Motor neuron (in vitro differentiated cells): ENCODE measurements at regions not wholly inside any gene's neighbourhood (a gene's known extent, or its start where the extent isn't known, plus 50 kb on each side); places are given as distances from the start of the nearest gene placed in this dataset.

ENCODE experiments used
- ATAC-seq, 8 experiments: fragments of 200-7000 bp; cut with Tn5 transposase; replicated peaks in 6 of 8; 2 replicates each; pipeline ENCODE4 v1.8.0; 2021; ENCODE audit warnings: mild to moderate bottlenecking in 8 of 8, moderate library complexity in 8 of 8
- H3K27ac ChIP-seq, 2 donors: fragments of 250-450 bp; sonication (Bioruptor Pico); 2 replicates each; pipeline ENCODE4 v1.9.0; 2021; ENCODE audit warnings: antibody characterized with exemption in 2 of 2, mild to moderate bottlenecking in 2 of 2, moderate library complexity in 1 of 2
- H3K4me1 ChIP-seq, 2 donors: fragments of 250-450 bp; sonication (Bioruptor Pico); replicated peaks in 1 of 2; 2 replicates each; pipeline ENCODE4 v1.6.1; 2021; ENCODE audit warnings: antibody characterized with exemption in 2 of 2, mild to moderate bottlenecking in 2 of 2, moderate library complexity in 1 of 2
- H3K4me3 ChIP-seq, 5 donors: fragments of 250-450 bp; sonication (Bioruptor Pico); 2 replicates each; pipeline ENCODE4 v1.9.0; 2021; ENCODE audit warnings: antibody characterized with exemption in 5 of 5, mild to moderate bottlenecking in 5 of 5, moderate library complexity in 4 of 5
- WGBS, 10 experiments: fragments of 450-650 bp; shearing (Covaris generic); methylation state at CpG; one replicate each; pipeline ENCODE4 v1.0.0; 2022; 5-methylcytosine and 5-hydroxymethylcytosine counted together
- in situ Hi-C, 9 experiments: fragments of 400-800 bp; cut with MboI; loops; one replicate each; pipeline ENCODE4 v1.15.0; 2021; ENCODE audit warnings: low sequenced_read_pairs in 9 of 9, low pct_unique_long_range_greater_than_20kb in 2 of 9; ENCODE audit not compliant: unreplicated experiment in 9 of 9

DNA sequence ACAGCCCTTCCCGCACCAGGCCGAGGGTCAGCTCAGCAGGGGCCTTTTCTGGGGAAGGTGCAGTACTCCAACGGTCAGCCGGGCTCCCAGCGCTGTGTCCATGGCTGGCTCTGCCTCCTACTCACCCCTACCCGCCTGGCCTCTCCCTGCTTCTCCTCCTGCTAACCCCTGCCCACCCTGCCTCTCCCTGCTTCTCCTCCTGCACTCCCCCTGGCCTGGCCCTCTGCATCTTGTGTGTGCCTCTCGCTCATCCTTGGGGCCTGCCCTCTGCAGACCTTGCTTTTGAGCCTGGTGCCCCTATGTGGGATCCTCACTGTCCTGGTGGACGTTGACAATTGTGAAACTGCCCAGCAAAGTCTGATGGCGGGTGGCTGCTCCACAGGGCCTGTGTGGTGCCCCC lies 274.6 kb upstream of the IRX2 start:
- Histone ChIP-seq H3K27ac (no peak overlapping the region), H3K4me1 (no peaks in the 10 kb centered on the region), H3K4me3 (no peak overlapping the region)
- 20 to 93% (median 78%) methylated on average over 2 to 4 of the region's 9 CpGs; no CpG with 5 or more reads in 6 of the 10 experiments for WGBS, 10 experiments
- in situ Hi-C loops, result no loop called here
- ATAC-seq, result peak in 1 of 8 experiments; percentile 22

DNA sequence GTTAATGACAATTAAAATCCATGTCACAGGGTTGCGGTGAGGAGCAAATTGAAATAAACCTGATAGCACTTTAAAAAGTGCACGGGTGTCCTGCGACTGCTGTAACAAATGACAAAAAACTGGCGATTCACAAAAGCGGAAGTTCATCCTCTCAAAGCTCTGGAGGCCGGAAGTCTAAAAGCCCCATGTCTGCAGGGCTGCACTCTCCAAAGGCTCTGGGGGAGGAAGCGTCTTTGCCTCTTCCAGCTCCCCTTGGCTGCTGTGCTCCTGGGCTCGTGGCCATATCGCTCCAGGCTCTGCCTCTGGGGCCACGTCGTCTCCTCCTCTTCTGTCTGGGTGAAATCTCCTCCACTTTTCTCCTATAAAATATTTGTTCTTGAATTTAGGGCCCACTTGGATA lies 273.9 kb upstream of the IRX2 start:
- Histone ChIP-seq H3K27ac (no peak overlapping the region), H3K4me3 (no peak overlapping the region), H3K4me1 (no peaks in the 10 kb centered on the region)
- in situ Hi-C loops, result no loop called here
- ATAC-seq, result no peak
- 39 to 100% (median 67%) methylated on average over 1 to 8 of the region's 11 CpGs; no CpG with 5 or more reads in 5 of the 10 experiments for WGBS, 10 experiments

DNA sequence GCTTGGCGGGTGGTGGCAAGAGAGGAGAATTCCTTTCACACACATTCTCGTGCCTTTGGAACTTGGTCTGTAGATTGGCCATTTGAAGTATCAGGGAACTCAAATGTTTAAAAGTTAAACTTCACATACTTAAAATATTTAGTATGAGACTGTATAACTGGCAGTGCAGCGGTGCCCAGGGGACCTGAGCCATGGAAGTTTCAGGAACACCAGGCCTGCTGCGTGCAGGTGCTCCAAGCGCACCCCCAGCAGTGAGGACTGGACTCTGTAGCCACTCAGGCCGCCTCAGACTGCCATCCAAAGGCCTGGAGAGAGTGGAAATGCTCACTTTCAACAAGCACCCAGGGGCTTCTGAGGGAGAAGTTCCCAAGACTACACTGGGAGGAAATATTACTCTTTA lies 273.5 kb upstream of the IRX2 start:
- H3K27ac ChIP-seq, result no peak overlapping the region
- no peaks in the 10 kb centered on the region for H3K4me1 ChIP-seq
- no peak overlapping the region for H3K4me3 ChIP-seq
- in situ Hi-C loops, result no loop called here
- 34 to 96% (median 80%) methylated on average over 1 to 4 of the region's 6 CpGs; no CpG with 5 or more reads in 3 of the 10 experiments for WGBS, 10 experiments
- no peak for ATAC-seq

DNA sequence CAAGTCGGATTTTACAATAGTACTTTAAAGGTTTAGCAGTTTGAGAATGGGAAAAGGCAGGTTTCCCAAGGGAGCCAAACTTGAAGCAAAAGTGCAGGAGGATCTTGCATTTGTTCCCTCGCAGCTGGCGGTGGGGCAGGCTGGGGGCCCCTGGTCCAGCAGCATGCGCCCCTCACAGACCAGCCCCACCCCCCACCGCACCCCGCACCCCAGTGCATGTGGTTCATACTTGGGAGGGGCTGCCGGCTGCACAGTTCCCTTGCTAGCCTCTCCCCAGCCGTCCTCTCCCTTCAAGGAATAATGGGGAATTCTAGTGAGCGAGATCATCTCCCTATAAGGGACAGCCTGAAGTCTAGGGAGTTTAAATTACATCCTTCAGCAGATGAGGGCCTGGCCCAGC lies 273.1 kb upstream of the IRX2 start:
- ATAC-seq, result no peak
- Histone ChIP-seq H3K27ac (no peak overlapping the region), H3K4me1 (no peaks in the 10 kb centered on the region), H3K4me3 (no peak overlapping the region)
- WGBS, 10 experiments, result 0 to 80% (median 60%) methylated on average over 1 to 4 of the region's 9 CpGs; no CpG with 5 or more reads in 4 of the 10 experiments
- in situ Hi-C loops, result no loop called here

DNA sequence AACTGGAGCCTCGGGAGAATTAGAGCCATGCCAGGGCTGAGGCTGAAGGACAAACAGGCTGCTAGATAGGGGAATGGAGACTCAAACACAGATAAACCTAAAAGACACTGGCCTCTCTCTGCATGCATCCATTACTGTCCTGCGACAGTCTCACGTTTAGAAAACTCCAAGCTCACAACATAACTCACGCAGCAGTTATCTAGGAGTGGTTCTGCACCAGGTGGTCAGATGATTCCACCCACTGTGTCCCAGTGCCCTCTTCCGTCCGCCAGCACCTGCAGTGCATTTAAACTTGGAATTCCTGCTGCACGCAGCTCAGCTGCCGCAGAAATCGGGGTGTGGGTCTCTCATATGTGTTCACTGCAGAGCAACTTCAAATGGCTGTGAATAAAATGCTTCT lies 272.6 kb upstream of the IRX2 start:
- 0 to 95% (median 80%) methylated on average over 2 to 6 of the region's 9 CpGs; no CpG with 5 or more reads in 3 of the 10 experiments for WGBS, 10 experiments
- H3K27ac ChIP-seq, result no peak overlapping the region
- in situ Hi-C loops, result no loop called here
- no peaks in the 10 kb centered on the region for H3K4me1 ChIP-seq
- no peak for ATAC-seq
- H3K4me3 ChIP-seq, result no peak overlapping the region

DNA sequence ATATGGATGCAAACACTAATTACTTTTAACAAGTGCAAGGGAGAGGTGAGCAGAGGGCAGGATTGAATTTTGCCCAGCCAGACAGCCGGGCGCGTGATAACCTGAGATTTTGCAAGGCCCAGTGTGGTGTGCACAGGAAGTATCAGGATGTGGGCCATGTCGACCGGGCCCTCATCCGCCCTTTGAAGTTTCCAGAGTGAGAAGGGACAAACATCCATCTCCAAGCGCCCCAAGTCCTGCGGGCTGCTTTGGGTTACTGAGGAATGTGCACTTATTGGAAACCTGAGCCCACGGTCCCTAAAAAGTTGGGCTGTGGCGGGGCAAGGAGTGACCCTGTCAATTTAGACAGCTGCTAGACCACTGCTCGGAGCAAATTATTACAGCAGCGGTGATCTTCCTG lies 272.2 kb upstream of the IRX2 start:
- in situ Hi-C loops, result no loop called here
- Histone ChIP-seq H3K4me3 (no peak overlapping the region), H3K4me1 (no peaks in the 10 kb centered on the region), H3K27ac (no peak overlapping the region)
- ATAC-seq, result no peak
- 33 to 100% (median 87%) methylated on average over 1 to 10 of the region's 12 CpGs; no CpG with 5 or more reads in 1 of the 10 experiments for WGBS, 10 experiments

DNA sequence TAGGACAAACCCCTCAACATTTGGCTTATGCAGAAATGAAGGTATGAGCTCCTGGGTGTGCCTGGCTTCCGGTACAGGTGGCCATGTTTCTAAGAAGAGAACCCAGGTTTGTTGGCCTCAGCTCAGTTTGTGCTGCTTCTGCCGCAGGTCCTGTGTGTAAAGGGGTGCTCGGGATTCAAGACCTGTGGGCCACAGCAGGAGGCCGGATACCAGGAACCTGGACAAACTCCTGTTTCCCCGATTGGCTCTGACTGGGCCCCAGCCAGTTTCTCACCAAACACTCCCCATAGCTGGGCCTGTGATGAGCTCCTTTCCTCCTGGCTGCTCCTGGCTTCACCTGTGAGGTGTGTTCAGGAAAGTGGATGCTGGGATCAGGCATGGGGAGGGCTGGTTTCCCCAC lies 271.2 kb upstream of the IRX2 start:
- no peak overlapping the region for H3K27ac ChIP-seq
- no peak for ATAC-seq
- in situ Hi-C loops, result no loop called here
- no peaks in the 10 kb centered on the region for H3K4me1 ChIP-seq
- WGBS, 10 experiments, result 52 to 100% (median 100%) methylated on average over 1 to 2 of the region's 5 CpGs; no CpG with 5 or more reads in 7 of the 10 experiments
- no peak overlapping the region for H3K4me3 ChIP-seq

GRCh38 chr5:3020426-3020825 lies 268.9 kb upstream of the IRX2 start:
- in situ Hi-C loops, result no loop called here
- Histone ChIP-seq H3K27ac (no peak overlapping the region), H3K4me3 (no peak overlapping the region), H3K4me1 (no peaks in the 10 kb centered on the region)
- no peak for ATAC-seq
- WGBS, 10 experiments, result 77 to 100% (median 88%) methylated on average over 3 to 6 of the region's 6 CpGs; no CpG with 5 or more reads in 4 of the 10 experiments

- WGBS, 10 experiments, result 20 to 100% (median 97%) methylated on average over 1 to 2 of the region's 3 CpGs; no CpG with 5 or more reads in 4 of the 10 experiments
- in situ Hi-C loops, result no loop called here
- no peak for ATAC-seq
These were observed 267.6 kb upstream of the IRX2 start for GRCh38 chr5:3019045-3019444.

GRCh38 chr5:3011764-3012017 lies 260.2 kb upstream of the IRX2 start:
- ATAC-seq, result no peak
- 8 to 100% (median 27%) methylated on average over 1 to 3 of the region's 3 CpGs; no CpG with 5 or more reads in 4 of the 10 experiments for WGBS, 10 experiments

More at GRCh38 chr5:3019045-3019444, 267.6 kb upstream of the IRX2 start:
- Histone ChIP-seq H3K4me3 (no peak overlapping the region), H3K27ac (no peak overlapping the region), H3K4me1 (no peaks in the 10 kb centered on the region)

DNA sequence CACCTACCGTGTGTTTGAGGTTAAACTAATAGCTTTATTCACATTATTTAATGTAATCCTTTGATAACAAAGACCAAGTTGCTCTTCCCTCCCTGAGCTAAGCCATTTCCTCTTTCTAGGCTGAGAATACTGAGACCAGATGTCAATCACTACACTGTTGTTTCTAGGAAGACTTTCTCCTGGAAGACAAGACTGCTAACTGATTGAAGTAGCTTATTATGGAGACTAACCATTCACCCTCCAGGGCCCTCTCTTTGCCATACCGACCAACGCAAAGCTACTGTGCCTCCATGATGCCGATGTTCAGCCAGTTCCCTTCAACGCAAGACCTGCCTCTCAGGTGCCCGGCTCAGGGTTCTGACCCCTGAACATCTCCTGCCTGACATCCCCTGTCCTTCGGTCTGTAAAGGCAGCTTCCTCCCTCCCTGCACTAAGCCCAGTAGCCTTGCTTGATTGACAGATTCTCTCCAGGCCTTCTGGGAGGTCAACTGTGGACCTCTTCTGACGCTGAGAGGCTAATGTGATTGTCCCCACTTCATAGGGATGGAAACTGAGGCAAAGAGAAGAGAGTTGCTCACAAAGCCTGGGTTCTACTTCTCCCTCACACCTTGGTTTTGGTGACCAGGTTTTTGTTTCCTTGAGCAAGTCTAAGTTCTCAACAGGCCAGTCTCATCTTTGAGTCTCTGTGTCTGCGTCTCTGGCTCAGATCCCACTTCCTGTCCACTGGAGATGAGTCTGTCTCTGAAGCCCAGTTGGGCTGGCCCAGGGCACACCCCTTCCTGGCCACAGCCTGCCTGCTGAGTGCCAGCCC lies 259.7 kb upstream of the IRX2 start:
- H3K27ac ChIP-seq, result no peak overlapping the region
- in situ Hi-C loops, result no loop called here
- 0 to 100% (median 48%) methylated on average over 1 to 8 of the region's 9 CpGs; no CpG with 5 or more reads in 2 of the 10 experiments for WGBS, 10 experiments

More at GRCh38 chr5:3011764-3012017, 260.2 kb upstream of the IRX2 start:
- in situ Hi-C loops, result no loop called here
- no peak overlapping the region for H3K27ac ChIP-seq
- H3K4me3 ChIP-seq, result no peak overlapping the region
- no peaks in the 10 kb centered on the region for H3K4me1 ChIP-seq

GRCh38 chr5:3010301-3010952 lies 258.9 kb upstream of the IRX2 start:
- Histone ChIP-seq H3K4me1 (no peaks in the 10 kb centered on the region), H3K27ac (no peak overlapping the region), H3K4me3 (no peak overlapping the region)
- in situ Hi-C loops, result no loop called here
- ATAC-seq, result no peak
- 0 to 80% (median 40%) methylated on average over 3 to 9 of the region's 9 CpGs; no CpG with 5 or more reads in 1 of the 10 experiments for WGBS, 10 experiments

More for the DNA sequence above, 259.7 kb upstream of the IRX2 start:
- H3K4me1 ChIP-seq, result no peaks in the 10 kb centered on the region
- no peak for ATAC-seq
- H3K4me3 ChIP-seq, result no peak overlapping the region

DNA sequence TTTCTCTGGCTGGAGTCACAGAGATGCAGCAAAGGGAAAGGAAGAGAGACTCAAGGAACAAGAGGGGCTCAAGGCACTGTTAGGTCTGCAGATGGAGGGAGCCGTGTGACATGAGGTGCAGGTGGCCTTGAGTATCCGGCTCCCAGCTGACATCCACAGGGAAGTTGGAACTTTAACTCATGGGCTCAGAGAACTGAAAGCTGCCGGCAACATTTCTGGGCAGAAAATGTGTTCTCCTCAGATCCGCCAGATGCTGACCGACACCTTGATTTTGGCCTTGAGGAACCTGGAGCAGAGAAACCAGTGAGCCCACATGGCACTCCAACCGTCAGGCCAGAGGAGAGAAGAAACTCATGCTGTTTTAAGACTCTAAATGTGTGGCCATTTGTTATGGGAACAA lies 258.1 kb upstream of the IRX2 start:
- H3K27ac ChIP-seq, result no peak overlapping the region
- 0 to 100% (median 67%) methylated on average over 1 to 3 of the region's 6 CpGs; no CpG with 5 or more reads in 5 of the 10 experiments for WGBS, 10 experiments
- in situ Hi-C loops, result no loop called here
- H3K4me3 ChIP-seq, result no peak overlapping the region
- H3K4me1 ChIP-seq, result no peaks in the 10 kb centered on the region
- ATAC-seq, result no peak
